HUDEP-2 (cell line): ENCODE measurements at regions not wholly inside any gene's neighbourhood (a gene's known extent, or its start where the extent isn't known, plus 50 kb on each side); places are given as distances from the start of the nearest gene placed in this dataset.

Experiments used
- DNase-seq, 76 experiments: peaks; one replicate each; lab custom pipeline; 2025; ENCODE audit not compliant: unreplicated experiment in 76 of 76; lab: John Stamatoyannopoulos, UW

GRCh38 chr2:7450833-7451190, 533.6 kb downstream of the RNF144A start:
- DNase-seq = no peak

- DNase-seq = no peak
Measured at GRCh38 chr2:7452110-7452876, 535.1 kb downstream of the RNF144A start.

- DNase-seq = no peak
Measured at GRCh38 chr2:7454592-7454991, 537.4 kb downstream of the RNF144A start.

GRCh38 chr2:7456762-7457161, 539.5 kb downstream of the RNF144A start:
- no peak for DNase-seq

GRCh38 chr2:7458066-7458465, 540.9 kb downstream of the RNF144A start:
- no peak for DNase-seq

GRCh38 chr2:7467782-7468447, 550.7 kb downstream of the RNF144A start:
- DNase-seq = no peak

- no peak for DNase-seq
Measured at GRCh38 chr2:7468448-7468828, 551.2 kb downstream of the RNF144A start.

- no peak for DNase-seq
Measured at GRCh38 chr2:7468955-7469354, 551.7 kb downstream of the RNF144A start.

- no peak for DNase-seq
Measured at GRCh38 chr2:7471185-7471584, 554.0 kb downstream of the RNF144A start.

- DNase-seq = no peak
Measured at GRCh38 chr2:7472465-7472864, 555.3 kb downstream of the RNF144A start.

GRCh38 chr2:7473135-7473771, 556.0 kb downstream of the RNF144A start:
- no peak for DNase-seq

- no peak for DNase-seq
Measured at GRCh38 chr2:7476371-7476770, 559.2 kb downstream of the RNF144A start.

- DNase-seq = no peak
Measured at GRCh38 chr2:7479603-7480002, 562.4 kb downstream of the RNF144A start.

- DNase-seq = no peak
Measured at GRCh38 chr2:7480431-7480830, 563.2 kb downstream of the RNF144A start.

GRCh38 chr2:7490672-7491071, 573.5 kb downstream of the RNF144A start:
- no peak for DNase-seq

- no peak for DNase-seq
Measured at GRCh38 chr2:7492719-7493118, 575.5 kb downstream of the RNF144A start.

- no peak for DNase-seq
Measured at GRCh38 chr2:7497178-7497577, 580.0 kb downstream of the RNF144A start.

- no peak for DNase-seq
Measured at GRCh38 chr2:7499018-7499417, 581.8 kb downstream of the RNF144A start.

GRCh38 chr2:7502336-7502735, 585.1 kb downstream of the RNF144A start:
- DNase-seq = no peak

GRCh38 chr2:7508296-7508943, 591.2 kb downstream of the RNF144A start:
- no peak for DNase-seq

- peak in 2 of 76 experiments; percentile 2 to 3 for DNase-seq
Measured at GRCh38 chr2:7510353-7510752, 593.1 kb downstream of the RNF144A start.
